ENCODE measurements at regions not wholly inside any gene's neighbourhood (a gene's known extent, or its start where the extent isn't known, plus 50 kb on each side); places are given as distances from the start of the nearest gene placed in this dataset.

- TF ChIP-seq CTCF (IDR thresholded peaks at IDR 0.05) = no peak
- TF ChIP-seq POLR2A (IDR thresholded peaks at IDR 0.05) = no peak
Observed at GRCh38 chr5:135129307-135129706, 95.3 kb upstream of the PITX1 start.

All from testis (tissue), 2 donors.